Brain microvascular endothelial cell (primary cell): ENCODE measurements at regions not wholly inside any gene's neighbourhood (a gene's known extent, or its start where the extent isn't known, plus 50 kb on each side); places are given as distances from the start of the nearest gene placed in this dataset.

Experiments
- DNase-seq: peaks from one replicate; pipeline ENCODE4 v3.0.0-alpha.2; 2020
- H3K27ac ChIP-seq: fragments of 250-450 bp; sonication (Bioruptor Pico); 2 replicates; pipeline ENCODE4 v1.5.1; 2020; ENCODE audit warnings: mild to moderate bottlenecking, moderate library complexity
- H3K27me3 ChIP-seq: fragments of 250-450 bp; sonication (Bioruptor Pico); replicated peaks from 2 replicates; pipeline ENCODE4 v1.5.1; 2020; ENCODE audit warnings: mild to moderate bottlenecking
- H3K36me3 ChIP-seq: fragments of 250-450 bp; sonication (Bioruptor Pico); replicated peaks from 2 replicates; pipeline ENCODE4 v1.5.1; 2020; ENCODE audit warnings: mild to moderate bottlenecking
- H3K4me3 ChIP-seq: 2 replicates; pipeline ENCODE4 v1.5.1; 2011; ENCODE audit warnings: low read depth, mild to moderate bottlenecking, control low read depth, low read length, moderate library complexity
- CTCF ChIP-seq: IDR thresholded peaks from 2 replicates; pipeline ENCODE4 v1.5.1; 2011; ENCODE audit warnings: low read depth, mild to moderate bottlenecking, moderate library complexity, low read length, control low read depth, inconsistent platforms; ENCODE audit errors: missing control alignments
- in situ Hi-C: cut with HindIII; loops from 2 replicates; pipeline ENCODE4 v1.10.0; 2017; ENCODE audit warnings: low sequenced_read_pairs, low pct_ligation_motif_present

- Histone ChIP-seq H3K4me3 (no peak overlapping the region), H3K27ac (no peak overlapping the region), H3K27me3 (no peaks in the 10 kb centered on the region), H3K36me3 (no peaks in the 10 kb centered on the region)
- in situ Hi-C loops = no loop called here
- DNase-seq = no peak
- no peak for TF ChIP-seq CTCF
These were observed 87.9 kb upstream of the PTBP2 start for GRCh38 chr1:96633695-96634094.

GRCh38 chr1:96634883-96635282 is 86.7 kb upstream of the PTBP2 start:
- Histone ChIP-seq H3K4me3 (no peak overlapping the region), H3K27ac (no peak overlapping the region), H3K27me3 (no peaks in the 10 kb centered on the region), H3K36me3 (no peaks in the 10 kb centered on the region)
- in situ Hi-C loops = no loop called here
- DNase-seq = no peak
- TF ChIP-seq CTCF = no peak

GRCh38 chr1:96641282-96641681 is 80.3 kb upstream of the PTBP2 start:
- H3K27me3 ChIP-seq = no peaks in the 10 kb centered on the region
- in situ Hi-C loops = no loop called here
- no peak for DNase-seq
- H3K27ac ChIP-seq = no peak overlapping the region
- no peak overlapping the region for H3K4me3 ChIP-seq
- H3K36me3 ChIP-seq = no peaks in the 10 kb centered on the region
- TF ChIP-seq CTCF = no peak

- in situ Hi-C loops = no loop called here
- no peak for TF ChIP-seq CTCF
- H3K4me3 ChIP-seq = no peak overlapping the region
These were observed 78.1 kb upstream of the PTBP2 start for GRCh38 chr1:96643519-96643918.

GRCh38 chr1:96649301-96649700 is 72.3 kb upstream of the PTBP2 start:
- Histone ChIP-seq H3K36me3 (no peaks in the 10 kb centered on the region), H3K4me3 (no peak overlapping the region), H3K27me3 (no peaks in the 10 kb centered on the region), H3K27ac (no peak overlapping the region)
- DNase-seq = no peak
- no peak for TF ChIP-seq CTCF
- in situ Hi-C loops = no loop called here

More at GRCh38 chr1:96643519-96643918, 78.1 kb upstream of the PTBP2 start:
- H3K27me3 ChIP-seq = no peaks in the 10 kb centered on the region
- H3K27ac ChIP-seq = no peak overlapping the region
- H3K36me3 ChIP-seq = no peaks in the 10 kb centered on the region
- DNase-seq = no peak

- H3K36me3 ChIP-seq = no peaks in the 10 kb centered on the region
- H3K4me3 ChIP-seq = no peak overlapping the region
- no peaks in the 10 kb centered on the region for H3K27me3 ChIP-seq
- no peak overlapping the region for H3K27ac ChIP-seq
- DNase-seq = no peak
- TF ChIP-seq CTCF = no peak
- in situ Hi-C loops = no loop called here
These were observed 70.1 kb upstream of the PTBP2 start for GRCh38 chr1:96651517-96651916.
